Activated CD4-positive, alpha-beta memory T cell treated with anti-CD3 and anti-CD28 coated beads, Interleukin-2, amount 10 ng/mL, durations not matched to agents 7 days and 5 days (primary cell): ENCODE measurements at regions not wholly inside any gene's neighbourhood (a gene's known extent, or its start where the extent isn't known, plus 50 kb on each side); places are given as distances from the start of the nearest gene placed in this dataset.
A peak's percentile ranks its signal among the peaks of the same experiment; 100 is the strongest.
"Not testable (repeated sequence)": the region's sequence is repeated elsewhere in the genome, so short reads cannot be mapped to it uniquely, and the experiment has no call there.

Experiments used
- CTCF ChIA-PET: fragments of 350-600 bp; sonication (Branson Sonifier 250); formaldehyde crosslinking; loops from one replicate; lab custom pipeline; 2021; ENCODE audit warnings: antibody characterized with exemption, inconsistent platforms; lab: Charles Lee
- POLR2A ChIA-PET: fragments of 350-600 bp; sonication (Branson Sonifier 250); formaldehyde crosslinking; loops from one replicate; lab custom pipeline; 2021; ENCODE audit warnings: antibody characterized with exemption; lab: Charles Lee
- DNase-seq: peaks from one replicate; pipeline ENCODE4 v3.0.0-alpha.2; 2020
- H3K27ac Mint-ChIP-seq: one replicate; pipeline ENCODE4 v1.8.0; 2021; ENCODE audit warnings: mild to moderate bottlenecking, mixed read lengths
- H3K27me3 Mint-ChIP-seq: one replicate; pipeline ENCODE4 v1.8.0; 2021; ENCODE audit warnings: mixed read lengths
- H3K36me3 Mint-ChIP-seq: one replicate; pipeline ENCODE4 v1.8.0; 2021; ENCODE audit warnings: low read depth, mixed read lengths
- H3K4me1 Mint-ChIP-seq: one replicate; pipeline ENCODE4 v1.8.0; 2021; ENCODE audit warnings: mixed read lengths
- H3K4me3 Mint-ChIP-seq: one replicate; pipeline ENCODE4 v1.8.0; 2021; ENCODE audit warnings: mild to moderate bottlenecking, mixed read lengths
- H3K9me3 Mint-ChIP-seq: one replicate; pipeline ENCODE4 v1.8.0; 2021; ENCODE audit warnings: mixed read lengths

DNA sequence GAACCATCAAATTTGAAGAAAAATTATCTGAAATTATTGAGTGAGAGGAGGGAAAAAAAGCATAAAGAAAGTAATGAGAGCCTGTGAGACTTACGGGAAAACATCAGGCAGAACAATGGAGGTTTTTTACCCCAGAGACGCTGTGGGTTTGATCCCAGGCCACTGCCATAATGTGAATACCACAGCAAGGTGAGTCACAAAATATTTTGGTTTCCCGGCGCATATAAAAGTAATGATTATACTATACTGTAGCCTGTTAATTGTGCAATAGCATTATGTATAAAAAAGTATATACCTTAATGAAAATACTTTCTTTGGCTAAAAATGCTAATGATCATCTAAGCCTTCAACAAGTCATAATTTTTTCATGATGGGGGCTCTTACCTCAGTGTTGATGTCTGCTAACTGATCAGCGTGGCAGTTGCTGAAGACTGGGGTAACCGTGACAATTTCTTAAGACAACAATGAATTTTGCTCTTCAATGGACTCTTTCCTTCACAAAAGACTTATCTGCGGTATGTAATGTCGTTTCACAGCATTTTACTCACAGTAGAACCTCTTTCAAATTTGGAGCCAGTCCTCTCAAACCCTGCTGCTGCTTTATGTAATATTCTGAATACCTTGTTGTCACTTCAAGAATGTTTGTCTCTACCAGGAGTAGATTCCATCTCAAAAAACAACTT lies 97.0 kb upstream of the FAM20C start:
- H3K4me3 Mint-ChIP-seq: no peak overlapping the region
- POLR2A ChIA-PET: no interaction called here
- no peak overlapping the region for H3K27ac Mint-ChIP-seq
- peaks cover 8% of the 10 kb centered on the region for H3K4me1 Mint-ChIP-seq
- DNase-seq: no peak
- CTCF ChIA-PET: no interaction called here
- peaks cover 13% of the 10 kb centered on the region for H3K9me3 Mint-ChIP-seq
- H3K27me3 Mint-ChIP-seq: peaks cover 22% of the 10 kb centered on the region
- no peaks in the 10 kb centered on the region for H3K36me3 Mint-ChIP-seq

DNA sequence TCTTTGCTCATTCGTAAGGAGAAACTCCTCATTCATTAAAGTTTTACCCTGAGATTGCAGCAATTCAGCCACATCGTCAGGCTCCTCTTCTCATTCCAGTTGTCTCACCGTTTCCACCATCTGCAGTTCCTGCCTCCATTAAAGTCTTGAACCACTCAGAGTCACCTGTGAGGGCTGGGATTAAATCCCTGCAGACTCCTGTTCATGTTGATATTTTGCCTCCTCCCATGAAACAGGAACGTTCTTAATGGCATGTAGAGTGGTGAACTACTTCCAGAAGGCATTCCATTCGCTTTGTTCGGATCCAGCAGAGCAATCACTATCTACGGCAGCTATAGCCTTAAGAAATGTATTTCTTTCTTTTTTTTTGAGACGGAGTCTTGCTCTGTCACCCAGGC lies 96.5 kb upstream of the FAM20C start:
- ChIA-PET CTCF (no interaction called here), POLR2A (no interaction called here)
- no peak overlapping the region for H3K4me3 Mint-ChIP-seq
- H3K36me3 Mint-ChIP-seq: no peaks in the 10 kb centered on the region
- peaks cover 2% of the 10 kb centered on the region for H3K4me1 Mint-ChIP-seq
- peaks cover 8% of the 10 kb centered on the region for H3K9me3 Mint-ChIP-seq
- H3K27ac Mint-ChIP-seq: no peak overlapping the region
- H3K27me3 Mint-ChIP-seq: peaks cover 22% of the 10 kb centered on the region
- DNase-seq: peak; percentile 1

DNA sequence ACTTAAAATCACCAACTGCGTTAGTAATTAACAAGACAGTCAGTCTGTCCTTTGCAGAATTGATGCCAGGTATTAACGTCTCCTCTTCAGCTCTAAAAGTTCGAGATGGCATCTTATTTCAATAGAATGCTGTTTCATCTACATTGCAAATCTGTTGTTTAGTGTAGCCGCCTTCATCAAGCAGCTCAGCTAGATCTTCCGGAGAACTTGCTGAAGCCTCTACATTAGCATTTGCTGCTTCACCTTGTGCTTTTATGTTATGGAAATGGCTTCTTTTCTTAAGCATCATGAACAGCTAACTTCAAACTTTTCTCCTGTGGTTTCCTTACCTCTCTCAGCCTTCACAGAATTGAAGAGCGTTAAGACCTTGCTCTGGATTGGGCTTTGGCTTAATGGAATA lies 95.5 kb upstream of the FAM20C start:
- H3K4me1 Mint-ChIP-seq: peaks cover under 1% of the 10 kb centered on the region
- CTCF ChIA-PET: no interaction called here
- DNase-seq: no peak
- H3K27me3 Mint-ChIP-seq: peaks cover 22% of the 10 kb centered on the region
- no peak overlapping the region for H3K27ac Mint-ChIP-seq
- POLR2A ChIA-PET: no interaction called here
- no peak overlapping the region for H3K4me3 Mint-ChIP-seq
- H3K36me3 Mint-ChIP-seq: peaks cover under 1% of the 10 kb centered on the region
- peaks cover 7% of the 10 kb centered on the region for H3K9me3 Mint-ChIP-seq

DNA sequence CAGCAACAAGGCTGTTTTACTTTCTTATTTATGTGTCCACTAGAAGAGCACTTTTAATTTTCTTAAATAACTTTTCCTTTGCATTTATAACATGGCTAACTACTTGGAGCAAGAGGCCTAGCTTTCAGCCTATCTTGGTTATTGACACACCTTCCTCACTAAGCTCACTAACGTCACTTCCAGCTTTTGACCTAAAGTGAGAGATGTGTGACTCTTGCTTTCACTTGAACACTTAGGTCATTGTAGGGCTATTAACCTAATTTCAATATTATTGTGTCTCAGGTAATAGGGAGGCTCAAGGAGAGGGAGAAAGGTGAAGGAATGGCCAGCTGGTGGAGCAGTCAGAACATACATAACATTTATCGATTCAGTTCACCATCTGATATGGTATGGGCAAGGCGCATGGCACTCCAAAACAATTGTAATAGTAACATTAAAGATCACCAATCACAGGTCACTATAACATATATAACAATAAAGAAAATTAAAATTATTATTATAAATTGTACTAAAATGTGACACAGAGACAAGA lies 95.0 kb upstream of the FAM20C start:
- ChIA-PET CTCF (no interaction called here), POLR2A (no interaction called here)
- Mint-ChIP-seq H3K27ac (no peak overlapping the region), H3K27me3 (peaks cover 22% of the 10 kb centered on the region), H3K4me3 (no peak overlapping the region), H3K4me1 (peaks cover 5% of the 10 kb centered on the region), H3K9me3 (peaks cover 10% of the 10 kb centered on the region), H3K36me3 (peaks cover 3% of the 10 kb centered on the region)
- no peak for DNase-seq

DNA sequence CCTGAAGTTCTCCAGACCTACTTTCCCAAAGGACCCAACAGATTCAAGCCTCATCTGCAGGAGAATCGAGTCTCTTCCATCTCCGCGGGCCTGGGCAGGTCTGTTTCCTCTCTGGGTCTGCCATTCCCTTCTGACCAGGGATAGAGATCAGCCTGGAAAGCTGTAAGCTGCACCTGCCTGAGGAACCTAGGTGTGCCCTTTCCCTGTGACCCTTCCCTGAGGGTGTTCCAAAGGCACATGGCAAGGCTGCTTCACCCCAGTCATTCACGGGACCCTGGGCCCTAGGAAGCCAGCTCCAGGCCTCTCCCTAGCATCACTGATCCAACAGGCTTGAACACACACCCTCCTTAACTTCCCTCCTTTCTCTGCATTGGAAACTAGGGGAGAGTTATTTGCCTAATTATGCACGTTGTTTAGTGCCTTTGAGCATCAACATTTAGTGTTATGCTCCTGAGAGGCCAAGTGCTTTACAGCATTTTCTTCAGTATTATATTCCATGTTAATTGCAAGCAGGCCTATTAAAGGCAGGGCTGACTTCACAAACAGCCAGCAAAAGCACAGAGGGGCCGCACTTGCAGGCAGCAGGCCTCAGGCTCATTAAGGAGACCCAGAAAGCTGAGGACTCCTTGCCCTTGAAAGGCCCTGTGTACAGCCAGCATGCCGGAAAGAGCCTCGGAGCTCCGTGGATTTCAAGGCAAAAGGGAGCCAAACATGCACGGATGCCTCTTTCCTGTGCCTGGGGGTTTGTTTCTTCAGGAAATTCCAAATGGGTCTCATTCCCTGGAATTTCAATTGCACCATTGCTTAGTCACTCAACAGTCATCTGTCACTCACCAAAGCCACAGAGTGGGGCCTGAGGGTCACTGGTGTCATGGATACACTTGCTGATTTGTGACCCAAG lies 91.0 kb upstream of the FAM20C start:
- peak overlapping the region; percentile 75 for H3K27ac Mint-ChIP-seq
- CTCF ChIA-PET: no interaction called here
- peaks cover 30% of the 10 kb centered on the region for H3K9me3 Mint-ChIP-seq
- DNase-seq: peak; percentile 7
- H3K4me1 Mint-ChIP-seq: peaks cover 23% of the 10 kb centered on the region
- H3K4me3 Mint-ChIP-seq: no peak overlapping the region
- H3K36me3 Mint-ChIP-seq: peaks cover 15% of the 10 kb centered on the region
- POLR2A ChIA-PET: no interaction called here
- peaks cover 10% of the 10 kb centered on the region for H3K27me3 Mint-ChIP-seq

DNA sequence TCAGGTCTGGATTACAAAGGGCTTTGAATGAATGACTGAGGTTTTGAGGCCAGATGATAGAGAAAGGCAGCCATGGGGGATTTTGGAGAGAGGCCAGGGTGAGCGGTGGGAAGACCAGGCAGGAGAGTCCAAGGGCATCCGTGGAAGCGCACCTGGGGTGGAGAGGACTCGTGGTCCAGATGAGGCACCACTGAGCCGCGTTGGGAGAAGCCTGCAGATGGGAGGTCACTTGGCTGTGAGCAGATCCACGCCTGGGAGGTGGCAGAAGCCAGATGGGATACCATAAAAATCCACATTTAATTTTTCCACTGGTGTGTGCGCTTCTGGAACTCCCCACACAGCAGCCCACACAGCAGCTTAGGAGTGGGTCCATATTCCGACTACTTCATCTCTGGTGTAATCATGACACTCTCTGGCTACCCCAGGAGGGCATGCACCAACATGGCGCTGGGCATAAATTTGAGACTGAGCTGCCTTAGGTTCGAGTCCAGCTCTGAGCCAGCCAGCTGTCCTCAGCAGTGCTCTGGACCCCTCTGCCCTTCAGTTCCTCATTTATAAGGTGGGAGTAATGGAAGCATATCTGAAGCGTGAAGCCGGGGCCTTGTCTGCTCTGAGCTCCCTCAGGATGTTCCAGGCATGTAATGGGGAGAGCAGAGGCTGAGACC lies 90.2 kb upstream of the FAM20C start:
- Mint-ChIP-seq H3K9me3 (peaks cover 35% of the 10 kb centered on the region), H3K36me3 (peaks cover 15% of the 10 kb centered on the region), H3K4me3 (no peak overlapping the region), H3K27me3 (peaks cover 13% of the 10 kb centered on the region), H3K4me1 (peaks cover 26% of the 10 kb centered on the region), H3K27ac (peak overlapping the region; percentile 80)
- peak; percentile 11 for DNase-seq
- ChIA-PET CTCF (no interaction called here), POLR2A (no interaction called here)

DNA sequence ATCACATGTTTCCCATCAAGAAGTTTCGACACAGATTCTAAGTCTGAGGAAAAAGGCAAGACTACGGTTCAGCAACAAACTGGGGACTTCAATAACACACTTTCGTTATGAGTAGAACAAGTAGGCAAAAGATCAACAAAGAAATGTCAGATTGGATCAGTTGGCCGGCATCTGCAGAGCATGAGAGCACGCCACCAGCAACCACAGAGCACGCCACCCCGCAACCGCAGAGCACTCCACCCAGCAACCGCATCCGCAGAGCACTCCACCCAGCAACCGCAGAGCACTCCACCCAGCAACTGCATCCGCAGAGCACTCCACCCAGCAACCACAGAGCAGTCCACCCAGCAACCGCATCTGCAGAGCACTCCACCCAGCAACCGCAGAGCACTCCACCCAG lies 89.7 kb upstream of the FAM20C start:
- Mint-ChIP-seq H3K4me1 (peaks cover 26% of the 10 kb centered on the region), H3K27ac (peak overlapping the region; percentile 80), H3K9me3 (peaks cover 36% of the 10 kb centered on the region), H3K36me3 (peaks cover 15% of the 10 kb centered on the region), H3K4me3 (peak overlapping the region; percentile 24), H3K27me3 (peaks cover 11% of the 10 kb centered on the region)
- POLR2A ChIA-PET: no interaction called here
- DNase-seq: peak; percentile 15
- CTCF ChIA-PET: no interaction called here

DNA sequence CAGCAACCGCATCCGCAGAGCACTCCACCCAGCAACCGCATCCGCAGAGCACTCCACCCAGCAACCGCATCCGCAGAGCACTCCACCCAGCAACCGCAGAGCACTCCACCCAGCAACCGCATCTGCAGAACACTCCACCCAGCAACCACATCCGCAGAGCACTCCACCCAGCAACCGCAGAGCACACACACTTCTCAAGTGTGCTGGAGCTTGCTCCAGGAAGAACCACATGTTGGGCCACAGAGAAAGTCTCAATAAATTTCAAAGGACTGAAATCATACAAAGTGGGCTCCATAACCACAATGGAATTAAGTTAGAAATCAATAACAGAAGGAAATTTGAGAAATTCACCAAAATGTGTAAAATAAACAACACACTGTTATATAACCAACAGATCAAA lies 88.4 kb upstream of the FAM20C start:
- H3K27me3 Mint-ChIP-seq: peaks cover 11% of the 10 kb centered on the region
- peak; percentile 30 for DNase-seq
- POLR2A ChIA-PET, CTCF ChIA-PET, H3K4me3 Mint-ChIP-seq: not testable (repeated sequence)
- peaks cover 41% of the 10 kb centered on the region for H3K9me3 Mint-ChIP-seq
- H3K4me1 Mint-ChIP-seq: peaks cover 26% of the 10 kb centered on the region
- peak overlapping the region; percentile 79 for H3K27ac Mint-ChIP-seq
- H3K36me3 Mint-ChIP-seq: peaks cover 15% of the 10 kb centered on the region

DNA sequence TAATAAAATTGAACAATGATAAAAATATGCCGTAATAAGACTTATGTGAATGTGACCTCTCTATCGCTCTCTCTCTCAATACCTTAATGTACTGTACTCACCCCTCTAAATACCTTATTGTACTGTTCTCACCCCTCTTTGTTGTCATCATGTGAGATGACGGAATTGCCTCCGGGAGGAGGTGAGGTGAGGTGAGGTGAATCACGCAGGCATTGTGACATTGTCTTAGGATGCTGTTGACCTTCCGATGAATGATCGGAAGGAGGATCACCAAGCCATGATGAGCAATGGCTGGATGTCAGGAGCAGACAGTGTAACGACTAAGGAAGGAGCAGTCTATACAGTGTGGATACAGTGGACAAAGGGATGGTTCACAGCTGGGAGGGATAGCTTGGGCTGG lies 87.4 kb upstream of the FAM20C start:
- Mint-ChIP-seq H3K4me3 (no peak overlapping the region), H3K27me3 (peaks cover 5% of the 10 kb centered on the region), H3K36me3 (peaks cover 15% of the 10 kb centered on the region), H3K9me3 (peaks cover 36% of the 10 kb centered on the region), H3K27ac (peak overlapping the region; percentile 63), H3K4me1 (peaks cover 26% of the 10 kb centered on the region)
- peak; percentile 6 for DNase-seq
- ChIA-PET POLR2A (no interaction called here), CTCF (no interaction called here)

DNA sequence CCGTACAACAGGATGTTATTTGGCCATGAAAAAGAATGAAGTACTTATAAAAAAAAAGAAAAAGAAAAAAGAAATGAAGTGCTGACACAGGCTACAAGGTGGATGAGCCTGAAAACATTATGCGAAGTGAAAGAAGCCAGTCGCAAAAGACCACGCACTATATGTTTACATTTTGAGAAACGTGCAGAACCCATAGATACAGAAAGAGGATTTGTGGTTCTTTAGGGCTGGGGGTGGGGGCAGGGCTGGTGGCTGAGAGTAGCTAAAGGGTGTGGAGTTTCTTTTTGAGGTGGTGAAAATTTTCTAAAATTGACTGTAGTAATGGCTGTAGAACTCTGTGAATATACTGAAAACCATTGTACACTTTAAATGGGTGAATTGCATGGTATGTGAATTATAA lies 86.0 kb upstream of the FAM20C start:
- no peak overlapping the region for H3K27ac Mint-ChIP-seq
- POLR2A ChIA-PET: no interaction called here
- H3K4me3 Mint-ChIP-seq: no peak overlapping the region
- peak; percentile 16 for DNase-seq
- peaks cover 26% of the 10 kb centered on the region for H3K4me1 Mint-ChIP-seq
- H3K27me3 Mint-ChIP-seq: peaks cover 7% of the 10 kb centered on the region
- H3K9me3 Mint-ChIP-seq: peaks cover 35% of the 10 kb centered on the region
- H3K36me3 Mint-ChIP-seq: peaks cover 15% of the 10 kb centered on the region
- CTCF ChIA-PET: no interaction called here

DNA sequence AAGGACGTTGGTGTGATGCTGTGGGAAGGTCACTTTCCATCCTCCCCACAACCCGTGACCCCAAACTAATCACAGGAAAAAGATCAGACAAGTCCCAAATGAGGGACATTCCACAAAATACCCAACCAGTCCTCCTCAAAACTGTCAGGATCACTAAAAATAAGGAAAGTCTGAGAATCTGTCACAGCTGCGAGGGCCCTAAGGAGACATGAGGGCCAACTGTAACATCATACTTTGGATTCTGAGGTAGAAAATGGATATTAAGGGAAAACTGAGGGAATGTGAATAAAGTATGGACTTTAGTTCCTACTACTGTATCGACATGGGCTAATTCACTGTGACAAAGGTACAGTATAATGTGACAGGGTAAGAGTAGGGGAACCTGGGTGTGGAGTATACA lies 85.1 kb upstream of the FAM20C start:
- H3K27me3 Mint-ChIP-seq: peaks cover 9% of the 10 kb centered on the region
- peaks cover 13% of the 10 kb centered on the region for H3K36me3 Mint-ChIP-seq
- CTCF ChIA-PET: no interaction called here
- no peak for DNase-seq
- peaks cover 22% of the 10 kb centered on the region for H3K4me1 Mint-ChIP-seq
- no peak overlapping the region for H3K27ac Mint-ChIP-seq
- peaks cover 32% of the 10 kb centered on the region for H3K9me3 Mint-ChIP-seq
- POLR2A ChIA-PET: no interaction called here
- no peak overlapping the region for H3K4me3 Mint-ChIP-seq

DNA sequence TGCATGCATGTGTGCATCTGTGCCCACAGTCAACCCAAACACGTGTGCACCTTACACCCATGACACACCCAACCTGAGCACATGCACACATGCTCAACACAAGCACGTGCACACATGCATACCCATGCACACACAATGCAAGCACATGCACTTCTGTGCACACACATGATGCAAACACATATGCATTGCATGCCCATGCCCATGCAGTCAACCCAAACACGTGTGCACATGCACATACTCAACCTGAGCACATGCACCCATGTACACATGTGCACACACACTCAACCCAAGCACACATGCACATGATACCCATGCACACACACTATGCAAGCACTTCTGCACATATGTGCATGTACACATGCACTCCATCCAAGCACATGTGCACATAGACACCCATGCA lies 84.5 kb upstream of the FAM20C start:
- CTCF ChIA-PET: no interaction called here
- Mint-ChIP-seq H3K9me3 (peaks cover 29% of the 10 kb centered on the region), H3K4me3 (no peak overlapping the region)

DNA sequence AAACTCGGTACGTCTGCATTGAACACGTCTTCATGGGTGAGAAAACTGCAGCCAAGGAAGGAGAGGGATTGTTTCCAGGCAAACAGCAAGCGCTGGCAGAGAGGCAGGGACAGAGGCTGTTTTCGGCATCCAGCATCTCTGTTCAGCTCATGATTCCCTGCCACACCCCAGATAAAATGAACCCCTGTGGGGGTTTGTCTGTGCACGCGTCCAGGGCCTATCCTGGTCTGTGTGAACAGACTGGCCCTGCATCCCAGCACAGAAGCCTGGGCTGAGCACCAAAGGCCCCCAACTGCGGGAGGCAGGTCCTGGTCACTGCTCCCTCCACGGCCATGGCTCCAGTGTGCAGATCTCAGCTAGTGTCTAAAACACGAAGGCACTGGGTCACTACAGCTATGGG lies 83.3 kb upstream of the FAM20C start:
- Mint-ChIP-seq H3K27ac (no peak overlapping the region), H3K4me1 (peaks cover 15% of the 10 kb centered on the region), H3K4me3 (no peak overlapping the region), H3K27me3 (peaks cover 22% of the 10 kb centered on the region), H3K9me3 (peaks cover 37% of the 10 kb centered on the region), H3K36me3 (peaks cover 7% of the 10 kb centered on the region)
- POLR2A ChIA-PET: no interaction called here
- CTCF ChIA-PET: no interaction called here
- peak; percentile 7 for DNase-seq

More for the DNA sequence above, 84.5 kb upstream of the FAM20C start:
- Mint-ChIP-seq H3K4me1 (peaks cover 17% of the 10 kb centered on the region), H3K27me3 (peaks cover 14% of the 10 kb centered on the region), H3K36me3 (peaks cover 8% of the 10 kb centered on the region), H3K27ac (no peak overlapping the region)
- DNase-seq: peak; percentile 14
- POLR2A ChIA-PET: no interaction called here
